ENCODE measurements at regions not wholly inside any gene's neighbourhood (a gene's known extent, or its start where the extent isn't known, plus 50 kb on each side); places are given as distances from the start of the nearest gene placed in this dataset.

GRCh38 chr22:22423681-22424080 lies 84.9 kb downstream of the ZNF280B start:
- Histone ChIP-seq H3K4me3 (ENCODE audit: insufficient read depth, low read length, poor library complexity, severe bottlenecking) (no peak overlapping the region), H3K9me2 (replicated peaks; ENCODE audit: insufficient read depth, low read length) (no peaks in the 10 kb centered on the region), H3K4me2 (ENCODE audit: low read depth, low read length, poor library complexity, severe bottlenecking) (peak overlapping the region; percentile 54), H3F3A (ENCODE audit: insufficient read depth) (peaks cover 3% of the 10 kb centered on the region; the same call in 1 of the 2 replicates), H2AFZ (ENCODE audit: low read depth, low read length, severe bottlenecking) (no peak overlapping the region), H3K9ac (ENCODE audit: low read length) (no peak overlapping the region), H3K27ac (ENCODE audit: low read depth, low read length) (peak overlapping the region; percentile 62), H4K20me1 (ENCODE audit: low read depth, low read length) (no peaks in the 10 kb centered on the region), H3K27me3 (ENCODE audit: low read length) (no peaks in the 10 kb centered on the region), H3K9me3 (ENCODE audit: insufficient read depth, low read length) (no peaks in the 10 kb centered on the region), H3K36me3 (ENCODE audit: low read length) (no peaks in the 10 kb centered on the region), H3K79me2 (ENCODE audit: insufficient read depth, low read length) (no peaks in the 10 kb centered on the region)
- no peak for TF ChIP-seq EZH2phosphoT487 (conservative IDR thresholded peaks at IDR 0.05; ENCODE audit: low read length)
- TF ChIP-seq CTCF (IDR thresholded peaks at IDR 0.05; ENCODE audit: insufficient read depth, low read length, poor library complexity, severe bottlenecking): no peak

GRCh38 chr22:22424210-22424800 lies 84.2 kb downstream of the ZNF280B start:
- no peaks in the 10 kb centered on the region for H3K27me3 ChIP-seq (ENCODE audit: low read length)

GRCh38 chr22:22424956-22425355 lies 83.6 kb downstream of the ZNF280B start:
- H3K27me3 ChIP-seq (ENCODE audit: low read length): no peaks in the 10 kb centered on the region
- no peak for TF ChIP-seq CTCF (IDR thresholded peaks at IDR 0.05; ENCODE audit: insufficient read depth, low read length, poor library complexity, severe bottlenecking)
- H3K9me2 ChIP-seq (replicated peaks; ENCODE audit: insufficient read depth, low read length): no peaks in the 10 kb centered on the region
- no peaks in the 10 kb centered on the region for H3K79me2 ChIP-seq (ENCODE audit: insufficient read depth, low read length)
- no peaks in the 10 kb centered on the region for H3K36me3 ChIP-seq (ENCODE audit: low read length)
- no peaks in the 10 kb centered on the region for H3K9me3 ChIP-seq (ENCODE audit: insufficient read depth, low read length)
- no peak overlapping the region for H2AFZ ChIP-seq (ENCODE audit: low read depth, low read length, severe bottlenecking)
- H3K27ac ChIP-seq (ENCODE audit: low read depth, low read length): no peak overlapping the region
- H3K4me2 ChIP-seq (ENCODE audit: low read depth, low read length, poor library complexity, severe bottlenecking): no peak overlapping the region
- no peak overlapping the region; the same call in 1 of the 2 replicates for H3K9ac ChIP-seq (ENCODE audit: low read length)
- peaks cover 3% of the 10 kb centered on the region; the same call in 1 of the 2 replicates for H3F3A ChIP-seq (ENCODE audit: insufficient read depth)
- H3K4me3 ChIP-seq (ENCODE audit: insufficient read depth, low read length, poor library complexity, severe bottlenecking): no peak overlapping the region
- no peaks in the 10 kb centered on the region for H4K20me1 ChIP-seq (ENCODE audit: low read depth, low read length)

More at GRCh38 chr22:22424210-22424800, 84.2 kb downstream of the ZNF280B start:
- Histone ChIP-seq H3K9me2 (replicated peaks; ENCODE audit: insufficient read depth, low read length) (no peaks in the 10 kb centered on the region), H3K79me2 (ENCODE audit: insufficient read depth, low read length) (no peaks in the 10 kb centered on the region), H3K4me2 (ENCODE audit: low read depth, low read length, poor library complexity, severe bottlenecking) (peak overlapping the region; percentile 24), H3K27ac (ENCODE audit: low read depth, low read length) (peak overlapping the region; percentile 62; the same call in 1 of the 2 replicates), H3K9me3 (ENCODE audit: insufficient read depth, low read length) (no peaks in the 10 kb centered on the region), H3K9ac (ENCODE audit: low read length) (no peak overlapping the region), H3K4me3 (ENCODE audit: insufficient read depth, low read length, poor library complexity, severe bottlenecking) (no peak overlapping the region), H2AFZ (ENCODE audit: low read depth, low read length, severe bottlenecking) (no peak overlapping the region), H3K36me3 (ENCODE audit: low read length) (no peaks in the 10 kb centered on the region), H4K20me1 (ENCODE audit: low read depth, low read length) (no peaks in the 10 kb centered on the region), H3F3A (ENCODE audit: insufficient read depth) (peaks cover 3% of the 10 kb centered on the region; the same call in 1 of the 2 replicates)
- TF ChIP-seq CTCF (IDR thresholded peaks at IDR 0.05; ENCODE audit: insufficient read depth, low read length, poor library complexity, severe bottlenecking): no peak
